GM12878 (cell line): ENCODE measurements at regions not wholly inside any gene's neighbourhood (a gene's known extent, or its start where the extent isn't known, plus 50 kb on each side); places are given as distances from the start of the nearest gene placed in this dataset.

ENCODE experiments used
- CTCF ChIP-seq, 3 experiments: IDR thresholded peaks in 2 of 3; conservative IDR thresholded peaks in 1 of 3; 2 replicates each; pipeline ENCODE4 v1.5.1; 2011; ENCODE audit warnings: low read depth in 3 of 3, low read length in 3 of 3, mild to moderate bottlenecking in 3 of 3, control low read depth in 2 of 3, moderate library complexity in 2 of 3, inconsistent platforms in 1 of 3, mixed read lengths in 1 of 3; ENCODE audit not compliant: control insufficient read depth in 2 of 3, insufficient read depth in 1 of 3; ENCODE audit errors: extremely low read depth in 1 of 3
- EP300 ChIP-seq, 2 experiments: fragments of 150-350 bp in 1 of 2; IDR thresholded peaks; 2 replicates each; pipeline ENCODE4 v1.6.1; 2011 to 2012; ENCODE audit warnings: low read depth in 2 of 2, low read length in 2 of 2, borderline replicate concordance in 1 of 2, improper control_type of control experiment in 1 of 2, inconsistent platforms in 1 of 2; ENCODE audit not compliant: control insufficient read depth in 1 of 2
- HDAC2 ChIP-seq: fragments of 200-600 bp; sonication (generic); IDR thresholded peaks from 2 replicates; pipeline ENCODE4 v1.6.1; 2017
- MEF2A ChIP-seq: IDR thresholded peaks from 2 replicates; pipeline ENCODE4 v1.6.1; 2011; ENCODE audit warnings: low read depth, mild to moderate bottlenecking, low read length, moderate library complexity; ENCODE audit not compliant: insufficient read depth
- POLR2AphosphoS5 ChIP-seq: IDR thresholded peaks from 2 replicates; pipeline ENCODE4 v1.6.1; 2011; ENCODE audit warnings: mild to moderate bottlenecking, low read length, inconsistent platforms
- USF2 ChIP-seq: IDR thresholded peaks from 2 replicates; pipeline ENCODE4 v1.6.1; 2011; ENCODE audit warnings: low read depth, low read length, improper control_type of control experiment, borderline replicate concordance
- ZNF24 ChIP-seq: fragments of 450-650 bp; IDR thresholded peaks from 2 replicates; pipeline ENCODE4 v1.6.1; 2017; ENCODE audit warnings: antibody characterized with exemption, mild to moderate bottlenecking

GRCh38 chrX:13158911-13159310 lies 114.5 kb upstream of the FAM9C start:
- TF ChIP-seq CTCF (IDR thresholded peaks at IDR 0.05 in 2 of 3, conservative IDR thresholded peaks at IDR 0.05 in 1 of 3; ENCODE audit: control insufficient read depth in 2 of 3, extremely low read depth in 1 of 3, insufficient read depth in 1 of 3, low read depth in 3 of 3, low read length in 3 of 3) (no peak), MEF2A (no peak), ZNF24 (no peak), EP300 (IDR thresholded peaks at IDR 0.05; ENCODE audit: borderline replicate concordance in 1 of 2, control insufficient read depth in 1 of 2, low read depth in 2 of 2, low read length in 2 of 2) (no peak), USF2 (no peak), POLR2AphosphoS5 (no peak), HDAC2 (no peak)
